Neural progenitor cell (in vitro differentiated cells): ENCODE measurements at regions not wholly inside any gene's neighbourhood (a gene's known extent, or its start where the extent isn't known, plus 50 kb on each side); places are given as distances from the start of the nearest gene placed in this dataset.

Experiments used
- DNase-seq: peaks from one replicate; pipeline ENCODE4 v3.0.0-alpha.2; 2016; ENCODE audit warnings: low spot score
- H2AFZ ChIP-seq: fragments of 200-600 bp; sonication (generic); replicated peaks from 2 replicates; pipeline ENCODE4 v1.6.1; 2016; ENCODE audit warnings: antibody characterized with exemption
- H3F3A ChIP-seq: fragments of 200-600 bp; sonication (generic); 2 replicates; pipeline ENCODE4 v1.6.1; 2016; ENCODE audit warnings: antibody characterized with exemption, low read depth
- H3K27ac ChIP-seq: fragments of 200-600 bp; sonication (generic); 2 replicates; pipeline ENCODE4 v1.5.1; 2016; ENCODE audit warnings: mild to moderate bottlenecking
- H3K27me3 ChIP-seq: fragments of 200-600 bp; sonication (generic); 2 replicates; pipeline ENCODE4 v1.6.1; 2016; ENCODE audit warnings: mild to moderate bottlenecking, moderate library complexity
- H3K36me3 ChIP-seq: fragments of 200-600 bp; sonication (generic); 2 replicates; pipeline ENCODE4 v1.5.1; 2016
- H3K4me1 ChIP-seq: fragments of 200-600 bp; sonication (generic); 2 replicates; pipeline ENCODE4 v1.6.1; 2016; ENCODE audit warnings: mixed run types
- H3K4me2 ChIP-seq: fragments of 200-600 bp; sonication (generic); 2 replicates; pipeline ENCODE4 v1.6.1; 2016
- H3K4me3 ChIP-seq: fragments of 200-600 bp; sonication (generic); 2 replicates; pipeline ENCODE4 v1.5.1; 2016
- H3K79me2 ChIP-seq: fragments of 200-600 bp; sonication (generic); 2 replicates; pipeline ENCODE4 v1.6.1; 2016; ENCODE audit warnings: low read depth
- H3K9ac ChIP-seq: fragments of 200-600 bp; sonication (generic); 2 replicates; pipeline ENCODE4 v1.6.1; 2016
- H3K9me3 ChIP-seq: fragments of 200-600 bp; sonication (generic); 2 replicates; pipeline ENCODE4 v1.5.1; 2016; ENCODE audit warnings: low read depth
- H4K20me1 ChIP-seq: fragments of 200-600 bp; sonication (generic); 2 replicates; pipeline ENCODE4 v1.6.1; 2016; ENCODE audit warnings: low read depth
- H3K27ac Mint-ChIP-seq: 3 replicates; pipeline ENCODE4 v1.8.0; 2021; ENCODE audit warnings: mixed read lengths
- H3K27me3 Mint-ChIP-seq: 2 replicates; pipeline ENCODE4 v1.8.0; 2022; ENCODE audit warnings: low read depth, mild to moderate bottlenecking, inconsistent platforms, moderate library complexity, mixed read lengths; ENCODE audit not compliant: insufficient read depth
- H3K36me3 Mint-ChIP-seq: 3 replicates; pipeline ENCODE4 v1.8.0; 2021; ENCODE audit warnings: mixed read lengths
- H3K4me1 Mint-ChIP-seq: 3 replicates; pipeline ENCODE4 v1.8.0; 2021; ENCODE audit warnings: mixed read lengths
- H3K4me3 Mint-ChIP-seq: 3 replicates; pipeline ENCODE4 v1.8.0; 2021; ENCODE audit warnings: mild to moderate bottlenecking, moderate library complexity, mixed read lengths
- H3K9me3 Mint-ChIP-seq: 3 replicates; pipeline ENCODE4 v1.8.0; 2020; ENCODE audit warnings: mixed read lengths
- CTCF ChIP-seq: fragments of 200-600 bp; sonication (generic); IDR thresholded peaks from 2 replicates; pipeline ENCODE4 v1.5.1; 2017; ENCODE audit warnings: antibody characterized with exemption, mild to moderate bottlenecking
- EZH2 ChIP-seq: fragments of 200-600 bp; sonication (generic); IDR thresholded peaks from 2 replicates; pipeline ENCODE4 v1.6.1; 2017; ENCODE audit warnings: antibody characterized with exemption, mild to moderate bottlenecking, moderate library complexity
- EZH2phosphoT487 ChIP-seq: fragments of 200-600 bp; sonication (generic); IDR thresholded peaks from 2 replicates; pipeline ENCODE4 v1.6.1; 2017; ENCODE audit warnings: antibody characterized with exemption

- Histone ChIP-seq H3K9me3 (no peaks in the 10 kb centered on the region), H2AFZ (no peak overlapping the region), H3K79me2 (no peaks in the 10 kb centered on the region), H3K36me3 (no peaks in the 10 kb centered on the region), H3K27me3 (no peaks in the 10 kb centered on the region), H3K4me1 (no peaks in the 10 kb centered on the region), H4K20me1 (no peaks in the 10 kb centered on the region), H3K4me3 (no peak overlapping the region), H3K4me2 (no peak overlapping the region), H3K9ac (no peak overlapping the region), H3F3A (no peaks in the 10 kb centered on the region), H3K27ac (no peak overlapping the region)
- H3K9me3 Mint-ChIP-seq: no peaks in the 10 kb centered on the region
- no peak for DNase-seq
- no peaks in the 10 kb centered on the region for H3K4me1 Mint-ChIP-seq
- no peak overlapping the region for H3K27ac Mint-ChIP-seq
- no peak for TF ChIP-seq CTCF
- no peak for TF ChIP-seq EZH2
- no peak for TF ChIP-seq EZH2phosphoT487
- peaks cover 4% of the 10 kb centered on the region for H3K27me3 Mint-ChIP-seq
- no peak overlapping the region for H3K4me3 Mint-ChIP-seq
- H3K36me3 Mint-ChIP-seq: no peaks in the 10 kb centered on the region
Observed at GRCh38 chr2:51120754-51121280, 88.9 kb upstream of the NRXN1 start.

- Mint-ChIP-seq H3K4me1 (no peaks in the 10 kb centered on the region), H3K27ac (no peak overlapping the region)
Observed at GRCh38 chr2:51111532-51111931, 79.6 kb upstream of the NRXN1 start.

GRCh38 chr2:51108794-51109193, 76.9 kb upstream of the NRXN1 start:
- no peaks in the 10 kb centered on the region for H3K79me2 ChIP-seq
- TF ChIP-seq EZH2 (no peak), EZH2phosphoT487 (no peak), CTCF (no peak)
- no peaks in the 10 kb centered on the region for H3K9me3 ChIP-seq
- H3K27ac ChIP-seq: no peak overlapping the region
- H3K4me3 ChIP-seq: no peak overlapping the region
- H2AFZ ChIP-seq: no peak overlapping the region
- no peaks in the 10 kb centered on the region for H3K27me3 Mint-ChIP-seq
- no peaks in the 10 kb centered on the region for H3F3A ChIP-seq
- no peaks in the 10 kb centered on the region for H3K36me3 ChIP-seq
- peaks cover 5% of the 10 kb centered on the region for H3K4me1 ChIP-seq
- no peaks in the 10 kb centered on the region for H3K36me3 Mint-ChIP-seq
- no peak overlapping the region for H3K9ac ChIP-seq
- H3K4me3 Mint-ChIP-seq: no peak overlapping the region
- no peaks in the 10 kb centered on the region for H4K20me1 ChIP-seq
- no peak overlapping the region for H3K4me2 ChIP-seq
- no peaks in the 10 kb centered on the region for H3K27me3 ChIP-seq
- H3K9me3 Mint-ChIP-seq: no peaks in the 10 kb centered on the region
- DNase-seq: no peak
- H3K4me1 Mint-ChIP-seq: no peaks in the 10 kb centered on the region
- H3K27ac Mint-ChIP-seq: no peak overlapping the region

More at GRCh38 chr2:51111532-51111931, 79.6 kb upstream of the NRXN1 start:
- Histone ChIP-seq H3K27ac (no peak overlapping the region), H3K4me1 (peaks cover 5% of the 10 kb centered on the region), H3K4me3 (no peak overlapping the region), H4K20me1 (no peaks in the 10 kb centered on the region), H3K79me2 (no peaks in the 10 kb centered on the region), H3K9ac (no peak overlapping the region), H3K4me2 (no peak overlapping the region), H2AFZ (no peak overlapping the region), H3K36me3 (no peaks in the 10 kb centered on the region), H3F3A (no peaks in the 10 kb centered on the region), H3K27me3 (no peaks in the 10 kb centered on the region), H3K9me3 (no peaks in the 10 kb centered on the region)
- DNase-seq: no peak
- no peak for TF ChIP-seq EZH2
- no peak for TF ChIP-seq CTCF
- no peak for TF ChIP-seq EZH2phosphoT487
- H3K4me3 Mint-ChIP-seq: no peak overlapping the region
- no peaks in the 10 kb centered on the region for H3K27me3 Mint-ChIP-seq
- no peaks in the 10 kb centered on the region for H3K9me3 Mint-ChIP-seq
- no peaks in the 10 kb centered on the region for H3K36me3 Mint-ChIP-seq
